ENCODE measurements at regions not wholly inside any gene's neighbourhood (a gene's known extent, or its start where the extent isn't known, plus 50 kb on each side); places are given as distances from the start of the nearest gene placed in this dataset.

DNA sequence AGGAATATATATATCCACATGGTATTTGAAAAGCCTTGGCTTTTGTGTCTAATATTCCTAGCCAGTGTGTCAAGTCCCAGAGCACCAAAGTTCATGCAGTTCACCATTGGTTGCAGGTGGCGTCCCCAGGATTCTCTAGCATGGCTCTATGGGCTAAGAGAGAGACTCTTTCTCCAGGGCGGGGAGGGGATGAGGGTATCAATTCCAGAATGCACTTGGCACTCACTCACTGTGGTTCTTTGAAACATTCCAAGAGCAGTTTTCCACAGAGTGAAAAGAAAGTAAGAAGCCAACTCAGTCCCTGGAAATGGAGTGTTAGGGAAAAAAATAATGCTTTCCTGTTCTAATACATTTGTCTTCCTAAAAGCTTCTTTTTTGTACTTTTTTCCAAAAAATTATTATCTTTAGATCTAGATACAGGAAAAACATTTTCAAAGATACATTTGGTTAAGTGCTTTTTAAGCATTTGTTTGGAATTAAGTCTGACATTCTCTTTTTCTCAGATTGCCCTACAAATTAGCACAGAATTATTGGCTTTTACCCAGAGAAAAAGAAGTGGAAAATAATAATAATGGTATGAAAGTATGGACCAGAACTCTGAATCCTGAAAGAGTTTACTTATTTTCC is 239.9 kb downstream of the PAX3 start:
- no peak for DNase-seq

DNA sequence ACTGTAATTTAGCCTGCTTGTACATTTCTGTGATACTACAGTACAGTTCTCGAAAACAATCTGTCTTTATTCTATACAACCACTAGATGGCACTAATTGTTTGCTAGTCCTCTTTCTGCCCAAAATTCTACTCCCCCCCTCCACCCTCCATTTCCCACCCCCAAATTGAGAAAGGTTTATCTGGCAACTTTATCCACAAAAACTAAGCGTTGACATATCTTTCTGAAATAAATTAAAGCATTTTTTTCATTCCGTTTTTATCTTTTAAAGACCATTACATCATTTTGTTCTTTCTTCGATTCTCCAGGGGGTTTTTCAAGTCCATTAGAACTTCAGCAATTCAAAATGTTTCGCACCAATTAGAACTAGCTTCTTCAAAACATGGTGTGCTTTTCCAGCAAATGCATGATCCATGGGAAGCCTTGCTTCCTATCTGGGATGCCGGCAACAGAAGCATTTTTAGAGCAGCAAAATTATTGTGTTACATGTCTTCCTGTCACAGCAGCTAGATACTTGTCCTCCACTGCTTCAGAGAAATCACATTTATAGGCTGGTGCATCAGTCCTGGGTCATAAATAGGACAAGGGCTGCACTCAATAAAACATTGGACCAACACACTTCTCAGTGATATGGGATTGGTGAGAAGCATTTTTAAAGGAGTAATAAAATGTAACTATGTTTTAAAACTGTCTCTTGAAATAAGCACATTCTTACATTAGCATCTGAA is 241.3 kb downstream of the PAX3 start:
- no peak for DNase-seq

DNA sequence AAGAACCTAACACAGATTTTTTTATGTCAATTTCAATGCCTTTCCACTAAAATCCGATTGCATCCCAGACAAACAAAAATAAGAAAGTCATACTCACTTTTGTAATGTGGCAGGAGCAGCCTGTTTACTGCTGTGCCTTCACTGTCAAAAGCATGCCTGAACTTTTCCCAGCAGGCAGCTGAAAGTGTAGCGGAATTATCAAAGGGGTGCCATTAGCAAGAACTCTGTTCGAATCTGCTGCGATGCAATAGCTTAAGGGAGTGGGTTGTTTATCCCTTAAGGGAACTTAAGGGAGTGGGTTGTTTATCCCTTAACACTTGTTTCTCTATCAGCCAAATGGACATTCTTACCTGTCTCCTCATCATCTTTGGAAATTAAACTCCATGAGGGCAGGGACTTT is 243.5 kb downstream of the PAX3 start:
- no peak for DNase-seq

DNA sequence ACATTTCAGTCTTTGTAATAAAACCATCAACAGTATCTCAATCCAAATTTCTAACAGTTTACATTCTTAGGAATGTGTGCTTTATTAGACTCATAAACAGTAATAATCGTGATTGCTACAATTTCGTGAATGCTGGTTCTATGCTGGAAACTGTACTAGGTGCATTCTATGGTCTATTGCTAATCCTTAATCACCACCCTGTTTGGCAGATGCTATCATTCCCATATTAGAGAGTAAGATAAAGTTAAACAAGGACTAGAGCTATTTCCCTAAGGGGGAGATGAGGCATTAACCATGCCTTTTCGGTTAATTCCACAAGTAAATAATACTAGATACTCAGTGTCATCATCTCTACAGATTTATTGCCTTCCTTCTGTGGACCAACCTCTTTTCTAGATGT is 244.0 kb downstream of the PAX3 start:
- DNase-seq, result no peak

DNA sequence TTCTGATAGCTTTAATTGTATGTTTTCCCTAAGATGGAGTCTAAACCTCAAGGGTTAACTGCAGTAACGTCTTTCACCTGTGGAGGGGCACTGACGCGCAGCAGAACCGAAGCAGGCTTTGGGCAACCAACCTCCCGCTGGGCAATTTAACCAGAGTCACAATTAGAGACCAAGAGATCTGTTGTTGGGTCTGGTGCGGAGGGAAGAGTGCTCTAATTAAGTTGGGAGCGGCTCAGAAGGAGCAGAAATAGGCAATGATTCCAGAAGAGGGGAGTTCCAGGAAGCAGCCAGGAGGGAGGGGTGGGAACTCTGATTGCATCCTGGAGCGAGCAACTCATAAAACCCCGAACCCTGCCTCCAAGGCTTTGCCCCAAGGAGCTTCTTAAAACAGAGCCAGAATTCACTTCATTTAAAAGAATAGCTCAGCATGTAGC is 245.8 kb downstream of the PAX3 start:
- DNase-seq, result no peak

DNA sequence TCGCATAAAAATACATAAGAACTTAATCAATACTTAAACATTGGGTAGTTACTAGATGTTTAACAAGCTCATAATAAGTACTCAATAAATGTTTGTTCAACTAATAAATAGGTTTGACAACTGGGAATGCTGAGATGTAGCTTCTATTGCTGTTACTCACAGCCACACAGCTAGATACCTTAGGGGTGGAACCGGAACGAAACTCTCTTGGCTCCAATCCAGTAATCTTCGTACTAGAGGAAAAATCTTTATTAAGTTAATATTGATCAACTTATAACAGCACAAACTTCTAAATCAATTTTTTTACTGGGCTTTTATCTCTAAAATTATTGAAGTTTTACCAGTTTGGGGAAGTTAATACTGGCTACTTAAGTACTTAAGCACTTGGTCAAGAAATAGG is 247.8 kb downstream of the PAX3 start:
- no peak for DNase-seq

DNA sequence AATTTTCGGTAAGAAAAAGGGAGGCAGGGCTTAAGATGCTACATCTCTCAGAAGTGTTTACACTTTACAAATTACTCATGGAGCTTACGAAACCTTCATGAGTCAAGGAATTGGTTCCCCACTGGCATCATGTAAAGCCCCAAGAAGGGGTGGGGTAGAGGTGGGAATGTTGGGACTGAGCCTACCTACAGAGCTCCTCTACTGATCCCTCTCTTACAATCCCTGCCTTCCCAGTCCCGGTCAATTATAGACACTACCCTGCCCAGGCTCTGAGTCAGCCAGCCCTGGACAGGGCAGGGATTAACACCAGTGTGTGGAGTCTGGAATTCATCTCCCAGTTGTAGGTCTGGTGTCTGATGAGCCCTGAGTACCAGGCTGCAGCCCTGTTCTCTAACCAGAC is 248.9 kb downstream of the PAX3 start:
- DNase-seq, result no peak

DNA sequence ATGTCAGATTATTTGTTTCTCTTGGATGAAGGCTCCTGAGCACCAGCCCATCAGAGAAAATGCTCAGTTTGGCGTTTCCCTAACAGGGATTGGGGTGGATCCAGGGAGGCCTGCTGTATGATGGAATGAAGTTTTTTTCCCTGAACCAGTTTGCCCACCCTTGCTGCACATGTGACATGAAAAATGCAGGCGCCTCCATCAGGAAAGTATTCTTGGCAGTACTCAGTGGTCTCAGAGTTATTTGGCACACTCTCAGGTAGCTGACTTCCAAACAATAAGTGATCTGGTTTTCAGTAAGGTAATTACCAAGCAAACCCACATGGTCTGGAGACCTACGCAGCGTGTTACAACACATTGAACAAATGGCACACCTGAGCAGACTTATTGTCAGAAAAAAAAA is 254.9 kb downstream of the PAX3 start:
- no peak for DNase-seq

DNA sequence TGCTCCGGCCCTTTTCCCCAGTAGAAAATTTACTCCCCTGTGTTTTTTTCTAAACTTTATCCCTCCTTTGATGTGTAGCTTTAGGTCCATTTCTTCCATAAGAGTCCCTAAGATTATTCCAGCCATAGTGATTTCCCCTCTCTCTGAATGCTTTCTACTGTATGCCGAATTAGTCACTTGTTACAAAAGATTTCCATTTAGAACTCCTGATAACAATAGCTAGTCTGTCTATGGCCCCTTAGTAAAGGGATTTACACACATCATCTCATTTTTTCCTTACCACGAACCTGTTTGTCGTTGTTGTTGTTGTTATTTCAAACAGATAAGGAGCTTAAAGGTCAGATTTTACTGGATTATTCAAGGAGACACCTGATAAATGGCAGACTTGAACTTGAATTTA is 256.1 kb downstream of the PAX3 start:
- DNase-seq, result no peak

DNA sequence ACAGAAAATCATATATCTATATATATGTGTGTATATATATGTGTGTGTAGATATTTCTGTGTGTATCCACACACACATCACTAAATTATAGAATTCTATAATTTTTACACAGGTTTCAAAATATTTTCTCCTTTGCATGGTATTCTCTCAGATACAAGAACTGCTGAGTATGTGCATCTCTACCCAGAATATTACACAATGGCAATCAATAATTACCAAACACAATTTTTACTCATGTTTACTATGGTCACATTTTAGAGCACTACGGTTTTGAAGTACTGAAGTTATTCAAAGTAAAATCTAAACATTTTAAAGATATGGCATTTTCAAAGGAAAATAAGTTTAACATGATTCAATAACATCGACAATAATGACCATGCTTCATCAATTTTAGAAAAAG is 258.5 kb downstream of the PAX3 start:
- DNase-seq, result no peak

DNA sequence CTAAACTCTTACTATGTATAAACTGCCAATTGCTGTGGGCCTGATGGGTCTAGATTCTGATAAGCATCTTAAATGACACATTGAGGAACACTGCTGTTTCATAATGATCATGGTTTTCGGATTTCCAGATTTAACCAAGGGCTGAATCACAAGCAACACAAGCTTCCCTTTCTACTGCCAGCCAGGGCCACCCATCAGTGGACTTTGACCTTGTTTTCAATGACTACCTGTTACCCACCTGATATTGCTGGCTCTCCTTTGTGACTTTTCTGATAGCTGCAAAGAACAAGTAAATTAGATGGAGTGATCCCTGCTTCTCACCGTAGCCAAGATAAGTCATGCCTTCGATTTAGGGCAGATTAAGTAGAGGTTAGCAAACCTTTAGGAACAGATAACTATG is 259.0 kb downstream of the PAX3 start:
- no peak for DNase-seq

DNA sequence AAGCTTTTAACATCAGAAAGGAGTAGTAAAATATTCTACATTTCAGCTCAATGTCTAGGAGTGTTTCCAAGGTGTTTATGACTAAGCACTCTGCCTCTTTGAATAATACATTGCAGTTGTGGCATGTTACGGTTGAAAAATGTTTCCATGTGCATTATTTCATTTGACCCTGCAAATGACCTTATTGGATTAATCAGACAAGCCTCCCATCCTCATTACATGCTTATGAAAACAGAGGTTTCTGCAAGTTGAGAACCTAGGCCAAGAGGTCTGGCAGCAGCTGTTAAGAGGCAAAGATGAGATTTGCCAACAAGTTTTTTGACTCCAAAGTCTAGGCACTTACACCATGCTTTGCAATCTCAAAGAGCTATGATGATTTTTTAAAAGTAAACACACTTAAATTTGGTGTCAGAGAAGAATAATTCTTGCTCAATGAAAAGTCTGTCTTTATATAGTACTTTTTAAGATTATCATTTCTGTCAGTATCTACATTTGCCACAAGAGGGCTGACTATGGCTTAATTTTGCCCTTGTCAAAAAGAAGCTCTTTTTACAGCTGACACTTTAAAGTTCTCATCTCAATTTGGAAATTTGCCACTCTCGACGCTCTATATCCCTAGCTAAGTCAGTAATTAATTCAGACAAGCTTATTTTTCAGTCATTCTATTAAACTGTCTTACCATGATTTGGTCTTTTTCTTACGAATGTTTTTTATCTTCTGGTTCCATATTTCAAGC is 260.6 kb downstream of the PAX3 start:
- no peak for DNase-seq

DNA sequence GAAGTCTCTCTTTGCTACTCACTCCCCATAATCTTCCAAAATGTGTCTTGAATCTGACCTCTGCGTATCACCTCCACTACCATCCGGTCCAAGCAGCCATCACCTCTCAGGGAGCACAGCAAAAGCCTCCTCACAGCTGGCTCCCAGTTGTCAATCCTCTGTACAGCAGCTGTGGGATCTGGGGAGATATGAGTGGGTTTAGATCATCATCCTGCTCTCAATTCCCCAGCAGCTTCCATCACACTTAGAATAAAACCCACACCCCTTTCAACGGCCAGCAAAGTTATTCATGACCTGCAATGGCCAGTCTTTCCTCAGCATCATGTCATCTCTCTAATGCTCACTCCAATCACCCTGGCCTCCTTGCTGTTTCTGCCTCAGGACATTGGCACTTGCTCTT is 261.6 kb downstream of the PAX3 start:
- no peak for DNase-seq

DNA sequence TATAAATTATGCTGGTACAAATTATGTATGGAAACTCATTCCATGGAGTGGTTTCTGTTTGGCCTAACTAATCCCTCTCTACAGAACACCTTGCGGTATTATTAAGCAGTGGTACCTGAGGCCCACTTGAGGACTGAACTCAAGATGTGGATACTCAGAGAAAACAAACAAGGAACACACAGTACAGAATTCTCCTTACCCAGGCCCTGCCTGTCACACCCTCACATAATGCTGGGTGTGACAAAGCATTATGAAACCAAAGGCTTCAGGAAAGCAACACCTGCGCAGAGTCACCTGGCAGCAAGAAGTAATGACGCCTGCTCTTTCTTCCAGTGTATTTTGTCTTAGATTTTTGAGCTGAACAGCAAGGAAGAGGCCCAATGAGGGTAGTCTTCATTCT is 264.7 kb downstream of the PAX3 start:
- DNase-seq, result no peak

DNA sequence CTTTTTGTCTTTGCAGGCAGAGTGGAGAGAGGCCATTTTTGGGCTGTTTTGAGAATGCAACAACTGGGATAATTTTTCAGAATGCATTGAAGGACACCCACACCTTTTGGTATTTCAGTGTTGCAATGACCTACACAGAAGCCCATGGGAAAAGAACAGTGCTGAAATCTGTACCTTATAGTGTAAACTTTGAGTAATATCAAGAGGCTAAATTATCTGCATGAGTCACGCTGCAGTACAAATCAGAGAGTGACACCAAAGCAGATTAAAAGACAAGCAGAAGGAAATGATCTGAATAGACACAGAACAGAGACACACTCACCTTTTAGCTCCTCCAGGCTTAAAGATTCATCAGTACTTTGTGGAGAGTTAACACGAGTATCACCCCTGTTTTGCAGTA is 265.3 kb downstream of the PAX3 start:
- DNase-seq, result no peak

DNA sequence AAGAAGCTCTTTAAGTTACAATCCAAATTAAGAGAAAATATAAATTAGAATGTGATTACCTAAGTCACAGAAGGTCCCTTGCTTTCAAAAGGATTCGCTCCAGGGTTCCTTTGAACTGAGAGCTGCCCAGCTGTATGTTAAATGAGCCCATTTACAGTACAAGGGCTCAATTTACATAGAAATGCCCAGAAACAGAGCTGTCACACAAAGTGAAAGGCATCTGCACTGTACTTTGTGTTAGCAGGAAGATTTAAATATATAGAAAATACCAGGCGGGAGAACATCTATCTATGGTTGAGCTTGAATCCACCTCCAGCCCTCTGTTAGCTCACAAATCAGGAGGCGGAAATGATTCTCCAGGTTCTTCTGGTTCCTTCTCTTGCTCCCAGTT is 272.9 kb downstream of the PAX3 start:
- peak; percentile 7 for DNase-seq

DNA sequence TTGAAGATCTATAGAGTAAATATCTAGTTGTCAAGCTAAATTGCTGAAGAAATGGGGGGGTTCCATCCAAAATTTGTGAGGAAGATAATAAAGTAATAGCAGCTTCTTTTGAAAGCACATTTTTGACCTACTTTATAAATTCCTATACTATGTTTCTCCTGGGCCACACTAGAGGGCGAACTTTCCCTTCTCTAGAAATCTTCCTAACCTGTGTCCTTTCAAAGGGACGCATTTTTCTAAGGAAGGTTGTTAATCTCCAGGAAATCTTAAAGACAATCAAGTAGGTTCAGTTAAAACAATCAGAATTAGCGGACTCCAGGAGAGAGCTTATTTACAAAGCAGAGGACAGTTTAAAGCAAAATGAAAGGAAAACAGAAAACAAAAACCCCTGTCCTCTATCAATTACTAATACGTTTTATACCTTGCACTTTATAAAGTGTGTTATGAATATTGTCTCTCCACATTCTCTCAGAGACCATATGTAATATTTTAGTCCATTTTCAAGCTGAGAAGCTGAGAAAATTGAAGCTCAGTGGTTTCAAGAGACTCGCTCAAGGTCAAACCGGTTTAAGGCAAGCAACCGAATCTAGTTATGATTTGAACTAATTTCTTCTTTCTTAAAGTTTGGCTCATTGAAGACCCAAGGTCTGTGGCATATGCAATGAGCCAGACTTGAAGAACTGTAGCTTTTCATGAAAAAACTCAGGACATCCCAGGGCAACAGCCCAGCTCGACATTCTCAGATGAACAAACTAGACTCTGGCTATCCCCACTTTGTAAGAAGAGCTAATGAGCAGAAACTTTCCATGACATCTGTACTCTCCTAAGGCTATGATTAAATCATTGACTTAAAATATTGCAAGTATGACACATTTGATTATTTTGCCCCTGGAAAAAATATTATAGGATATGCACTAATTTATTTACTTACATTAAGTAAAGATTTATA is 273.6 kb downstream of the PAX3 start:
- peak; percentile 33 for DNase-seq

DNA sequence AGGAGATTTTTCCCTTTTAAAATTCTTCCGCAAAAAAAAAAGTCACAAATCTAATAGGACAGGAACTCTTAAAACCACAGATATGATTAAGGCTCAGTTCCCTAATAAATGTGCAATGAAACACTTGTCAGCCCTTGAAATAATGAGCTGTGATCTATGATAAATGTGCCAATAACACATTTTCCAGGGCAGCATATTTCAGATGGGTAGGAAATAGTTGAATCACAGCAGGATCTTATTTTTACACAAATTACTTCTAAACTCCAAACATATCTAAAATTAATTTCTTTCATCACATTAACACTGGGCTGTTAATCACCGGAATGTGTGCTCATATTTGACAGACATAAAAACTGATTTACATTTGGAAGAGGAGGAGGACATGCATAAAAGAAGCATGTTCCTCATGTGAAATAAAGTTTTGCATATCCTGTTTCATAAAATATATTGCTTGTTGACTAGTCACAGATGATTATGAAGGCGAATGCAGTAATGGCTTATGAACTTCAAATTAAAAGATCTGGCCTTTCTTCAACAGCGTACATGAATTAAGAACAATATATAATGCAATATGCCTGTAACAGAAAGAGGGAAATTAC is 281.4 kb downstream of the PAX3 start:
- no peak for DNase-seq

DNA sequence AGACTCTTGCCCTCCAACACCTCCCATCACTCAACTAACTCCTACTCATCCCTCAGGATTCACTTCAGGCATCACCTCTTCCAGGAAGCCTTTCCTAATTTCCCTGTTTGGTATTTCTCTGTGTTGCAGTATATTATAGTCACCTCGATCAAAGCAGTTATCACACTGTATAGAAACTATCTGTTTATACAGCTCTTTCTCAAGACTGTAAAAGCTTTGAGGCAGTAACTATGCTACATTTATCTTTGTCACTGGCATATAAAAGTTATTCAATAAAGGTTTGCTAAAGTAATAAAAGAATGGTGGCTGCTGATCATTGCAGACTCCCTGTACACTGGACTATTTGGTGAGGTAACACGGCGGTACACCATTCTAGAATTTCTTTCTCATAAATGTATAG is 284.9 kb downstream of the PAX3 start:
- DNase-seq, result no peak

DNA sequence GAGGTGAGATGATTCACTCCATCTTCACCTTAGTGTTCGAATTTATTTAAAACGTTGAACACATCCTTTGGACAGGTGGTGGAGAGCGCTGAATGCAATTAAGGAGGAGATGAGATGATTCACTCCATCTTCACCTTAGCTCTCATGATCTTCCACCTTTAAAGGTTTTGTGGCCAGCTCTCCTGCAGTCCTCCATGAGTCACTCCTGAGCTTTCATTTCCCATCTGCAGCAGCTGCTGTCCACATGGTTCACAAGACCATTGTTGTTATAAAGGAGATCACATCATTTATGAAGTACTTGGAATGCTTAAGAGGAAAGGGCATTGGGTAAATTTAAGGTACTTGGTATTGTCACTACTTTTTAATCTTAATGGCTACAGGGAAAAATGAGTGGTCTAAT is 298.5 kb downstream of the PAX3 start:
- no peak for DNase-seq

DNA sequence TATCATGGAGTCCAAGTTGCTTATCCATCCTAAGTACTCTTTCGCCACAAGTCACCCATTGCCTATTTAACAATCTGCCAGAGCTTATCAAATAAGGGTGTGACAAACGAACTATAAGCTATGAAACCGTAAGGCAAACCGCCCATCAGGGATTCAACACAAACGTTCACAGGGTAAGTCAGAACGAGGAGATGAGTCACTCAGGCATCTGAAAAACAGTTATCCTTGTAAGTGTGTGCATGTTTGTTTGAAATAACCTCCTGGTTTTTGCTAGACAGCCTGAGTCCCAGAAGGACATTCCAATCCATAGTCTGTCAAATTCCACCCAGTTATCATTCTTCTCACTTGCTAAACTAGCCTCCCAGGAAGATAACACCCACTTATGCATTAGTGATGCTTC is 299.1 kb downstream of the PAX3 start:
- no peak for DNase-seq

DNA sequence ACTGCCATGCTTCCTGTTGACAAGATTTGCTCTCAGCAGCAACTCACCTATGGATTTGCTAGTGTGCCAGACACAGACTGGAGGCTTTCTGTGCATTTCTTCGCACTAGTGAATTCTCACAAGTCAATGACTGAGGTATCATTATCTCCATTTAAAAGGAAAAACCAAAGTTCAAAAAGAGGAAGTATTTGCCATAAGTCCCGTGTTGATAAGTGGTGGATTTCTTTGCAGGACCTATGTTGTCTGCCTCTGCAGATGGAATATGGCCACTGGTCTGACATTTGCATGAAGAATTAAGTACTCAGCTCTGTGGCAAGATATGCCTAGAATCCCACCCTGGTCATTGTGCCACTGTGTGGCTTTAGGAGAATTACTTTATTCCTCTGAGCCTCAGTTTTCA is 299.6 kb downstream of the PAX3 start:
- DNase-seq, result no peak

DNA sequence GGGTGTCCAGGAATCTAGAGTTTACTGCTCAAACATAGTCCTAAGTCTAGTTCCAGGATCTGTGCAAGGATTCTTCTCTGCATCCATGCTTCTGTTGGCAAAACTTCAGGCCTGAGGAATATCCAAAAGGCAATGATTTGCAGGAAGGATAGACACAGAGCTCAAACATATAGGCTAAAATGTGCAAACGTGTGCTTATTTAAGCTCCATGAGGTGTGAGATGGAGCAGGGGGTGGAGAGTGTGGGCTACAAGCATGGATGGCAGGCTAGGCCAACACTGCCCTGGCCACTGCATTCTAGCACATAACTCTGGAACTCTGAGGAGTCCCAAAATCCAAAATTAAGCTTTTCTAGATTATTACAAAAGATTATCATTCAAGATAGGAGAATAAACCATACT is 301.1 kb downstream of the PAX3 start:
- DNase-seq, result no peak

All from SHP77 treated with DMSO at 0.1 percent for 48 hours (cell line).